CD14-positive monocyte (primary cell): ENCODE measurements at regions not wholly inside any gene's neighbourhood (a gene's known extent, or its start where the extent isn't known, plus 50 kb on each side); places are given as distances from the start of the nearest gene placed in this dataset.

Experiments used
- DNase-seq, 3 donors: peaks; one replicate each; pipeline ENCODE4 v3.0.0-alpha.2; 2011 to 2022
- H2AFZ ChIP-seq: 2 replicates; pipeline ENCODE4 v1.6.0; 2012; ENCODE audit warnings: mild to moderate bottlenecking, low read depth, low read length, inconsistent platforms; ENCODE audit not compliant: insufficient read depth, poor library complexity, severe bottlenecking
- H3K27ac ChIP-seq, 2 donors: 1 replicate in 1 of 2; 2 replicates in 1 of 2; pipeline ENCODE4 v1.5.1; 2012 to 2013; ENCODE audit warnings: low read length in 2 of 2, control low read depth in 1 of 2, inconsistent platforms in 1 of 2, low read depth in 1 of 2, mild to moderate bottlenecking in 1 of 2
- H3K27me3 ChIP-seq, 2 donors: one replicate each; pipeline versions ENCODE4 v1.6.0 to v1.6.1; 2011 to 2013; ENCODE audit warnings: low read length in 2 of 2; ENCODE audit not compliant: control insufficient read depth in 2 of 2, insufficient read depth in 2 of 2
- H3K36me3 ChIP-seq, 2 donors: replicated peaks in 1 of 2; 1 replicate in 1 of 2; 2 replicates in 1 of 2; pipeline versions ENCODE4 v1.5.1 to v1.6.1; 2012 to 2013; ENCODE audit warnings: low read length in 2 of 2, control low read depth in 1 of 2, inconsistent platforms in 1 of 2, mild to moderate bottlenecking in 1 of 2; ENCODE audit not compliant: insufficient read depth in 2 of 2, control insufficient read depth in 1 of 2
- H3K4me1 ChIP-seq, 2 donors: 1 replicate in 1 of 2; 2 replicates in 1 of 2; pipeline versions ENCODE4 v1.5.1 to v1.6.1; 2012 to 2013; ENCODE audit warnings: low read length in 2 of 2, control low read depth in 1 of 2, inconsistent platforms in 1 of 2, mild to moderate bottlenecking in 1 of 2, moderate library complexity in 1 of 2; ENCODE audit not compliant: insufficient read depth in 2 of 2, control insufficient read depth in 1 of 2
- H3K4me2 ChIP-seq: replicated peaks from 2 replicates; pipeline ENCODE3; 2012; ENCODE audit warnings: low read length, moderate library complexity, mild to moderate bottlenecking; ENCODE audit not compliant: poor library complexity, severe bottlenecking; ENCODE audit errors: extremely low read depth
- H3K4me3 ChIP-seq, 3 experiments: fragments of 200-600 bp in 1 of 3; sonication (generic) in 1 of 3; replicated peaks in 1 of 3; 1 replicate in 2 of 3; 2 replicates in 1 of 3; pipeline ENCODE4 v1.5.1; 2011 to 2013; ENCODE audit warnings: low read length in 3 of 3, mild to moderate bottlenecking in 3 of 3, control low read depth in 2 of 3, low read depth in 2 of 3, inconsistent platforms in 1 of 3, moderate library complexity in 1 of 3
- H3K79me2 ChIP-seq: 2 replicates; pipeline ENCODE4 v1.6.0; 2012; ENCODE audit warnings: mild to moderate bottlenecking, control low read depth, inconsistent platforms, low read length, moderate library complexity; ENCODE audit not compliant: insufficient read depth
- H3K9ac ChIP-seq: 2 replicates; pipeline ENCODE4 v1.6.0; 2017; ENCODE audit warnings: low read length, mild to moderate bottlenecking; ENCODE audit not compliant: insufficient read depth, poor library complexity, severe bottlenecking
- H3K9me3 ChIP-seq, 2 donors: replicated peaks in 1 of 2; 1 replicate in 1 of 2; 2 replicates in 1 of 2; pipeline versions ENCODE4 v1.5.1 to v1.6.1; 2012 to 2013; ENCODE audit warnings: low read length in 2 of 2, control low read depth in 1 of 2; ENCODE audit not compliant: control insufficient read depth in 1 of 2, insufficient read depth in 1 of 2
- H4K20me1 ChIP-seq: 2 replicates; pipeline ENCODE4 v1.6.0; 2012; ENCODE audit warnings: mild to moderate bottlenecking, low read length, control low read depth, moderate library complexity; ENCODE audit not compliant: insufficient read depth
- H3K27ac Mint-ChIP-seq, 7 donors: one replicate each; pipeline ENCODE4 v1.8.0; 2020; ENCODE audit warnings: mild to moderate bottlenecking in 7 of 7, mixed read lengths in 7 of 7, moderate library complexity in 6 of 7, inconsistent platforms in 2 of 7
- H3K27me3 Mint-ChIP-seq, 3 donors: one replicate each; pipeline ENCODE4 v1.8.0; 2021 to 2022; ENCODE audit warnings: low read depth in 3 of 3, mild to moderate bottlenecking in 3 of 3, mixed read lengths in 3 of 3, moderate library complexity in 3 of 3, inconsistent platforms in 1 of 3
- H3K36me3 Mint-ChIP-seq, 2 donors: one replicate each; pipeline ENCODE4 v1.8.0; 2020; ENCODE audit warnings: mixed read lengths in 2 of 2, inconsistent platforms in 1 of 2, mild to moderate bottlenecking in 1 of 2
- H3K4me1 Mint-ChIP-seq: one replicate; pipeline ENCODE4 v1.8.0; 2020; ENCODE audit warnings: mild to moderate bottlenecking, mixed read lengths
- H3K4me3 Mint-ChIP-seq, 2 donors: one replicate each; pipeline ENCODE4 v1.8.0; 2020; ENCODE audit warnings: mild to moderate bottlenecking in 2 of 2, mixed read lengths in 2 of 2, moderate library complexity in 1 of 2
- H3K9me3 Mint-ChIP-seq, 7 donors: one replicate each; pipeline ENCODE4 v1.8.0; 2020 to 2022; ENCODE audit warnings: mixed read lengths in 7 of 7, mild to moderate bottlenecking in 6 of 7, moderate library complexity in 6 of 7, inconsistent platforms in 2 of 7
- CTCF ChIP-seq: fragments of 200-600 bp; IDR thresholded peaks from one replicate; pipeline ENCODE4 v1.8.0; 2022; ENCODE audit warnings: antibody characterized with exemption, mild to moderate bottlenecking
- WGBS: methylation state at CpG from one replicate; pipeline ENCODE4 v1.1.5; 2013; ENCODE audit warnings: missing lambda C conversion rate; ENCODE audit not compliant: insufficient coverage; 5-methylcytosine and 5-hydroxymethylcytosine counted together
- intact Hi-C, 2 donors: fragments of 100-400 bp; cut with micrococcal nuclease; formaldehyde crosslinking; loops; one replicate each; pipeline versions ENCODE4 v1.15.0 to v1.15.1; 2023

DNA sequence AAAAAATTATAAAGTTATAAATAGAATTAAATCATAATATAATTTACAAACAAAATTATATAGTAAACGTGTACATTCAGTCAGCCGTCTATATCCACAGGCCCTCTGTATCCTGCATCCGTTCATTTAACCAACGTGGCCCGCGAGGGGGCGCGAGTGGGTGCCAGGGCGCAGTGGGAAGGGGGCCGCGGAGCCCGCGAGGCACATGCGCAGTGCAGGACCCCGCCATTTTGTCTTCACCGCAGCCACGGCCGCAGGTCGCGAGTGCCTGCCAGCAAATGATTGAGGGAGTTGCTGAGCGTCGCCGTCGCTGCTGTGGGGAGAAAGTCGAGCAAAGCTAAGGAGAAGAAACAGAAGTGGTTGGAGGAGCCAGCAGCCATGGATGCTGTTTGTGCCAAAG, 53.4 kb upstream of the ECI2 start:
- Mint-ChIP-seq H3K9me3 (peaks cover 5 to 12% (median 9%) of the 10 kb centered on the region in 7 donors), H3K4me1 (no peaks in the 10 kb centered on the region), H3K27ac (no peak overlapping the region), H3K36me3 (no peaks in the 10 kb centered on the region), H3K27me3 (peaks cover 1 to 4% (median 2%) of the 10 kb centered on the region in 3 donors), H3K4me3 (no peak overlapping the region)
- no peak overlapping the region for H3K27ac ChIP-seq
- no peaks in the 10 kb centered on the region for H3K36me3 ChIP-seq
- H3K4me3 ChIP-seq = no peak overlapping the region
- no peak for TF ChIP-seq CTCF
- DNase-seq = no peak
- H3K9me3 ChIP-seq = no peaks in the 10 kb centered on the region
- H3K4me2 ChIP-seq = no peak overlapping the region
- no peak overlapping the region for H3K9ac ChIP-seq
- intact Hi-C loops = no loop called here
- no peaks in the 10 kb centered on the region for H3K27me3 ChIP-seq
- H4K20me1 ChIP-seq = no peaks in the 10 kb centered on the region
- H3K4me1 ChIP-seq = no peaks in the 10 kb centered on the region
- WGBS = 93% methylated on average over 23 of the region's 25 CpGs
- H2AFZ ChIP-seq = no peak overlapping the region
- H3K79me2 ChIP-seq = no peaks in the 10 kb centered on the region

- Histone ChIP-seq H4K20me1 (no peaks in the 10 kb centered on the region), H3K27ac (no peak overlapping the region), H3K27me3 (no peaks in the 10 kb centered on the region), H3K9me3 (no peaks in the 10 kb centered on the region), H3K4me3 (no peak overlapping the region), H3K4me1 (no peaks in the 10 kb centered on the region), H3K36me3 (no peaks in the 10 kb centered on the region), H3K9ac (no peak overlapping the region), H3K79me2 (no peaks in the 10 kb centered on the region), H2AFZ (no peak overlapping the region), H3K4me2 (no peak overlapping the region)
- Mint-ChIP-seq H3K27ac (no peak overlapping the region), H3K9me3 (peaks cover 5 to 12% (median 9%) of the 10 kb centered on the region in 7 donors), H3K4me1 (no peaks in the 10 kb centered on the region), H3K27me3 (peaks cover 0 to 2% (median 1%) of the 10 kb centered on the region in 3 donors), H3K36me3 (no peaks in the 10 kb centered on the region), H3K4me3 (no peak overlapping the region)
- TF ChIP-seq CTCF = no peak
- DNase-seq = no peak
- intact Hi-C loops = no loop called here
- 73% methylated on average over 2 of the region's 2 CpGs for WGBS
Observed at GRCh38 chr6:4187480-4187879, 52.1 kb upstream of the ECI2 start.
